NB4 (cell line): ENCODE measurements at regions not wholly inside any gene's neighbourhood (a gene's known extent, or its start where the extent isn't known, plus 50 kb on each side); places are given as distances from the start of the nearest gene placed in this dataset.

Source experiments
- DNase-seq: peaks from one replicate; pipeline ENCODE4 v3.0.0; 2010; ENCODE audit warnings: low read depth
- H3K4me3 ChIP-seq: one replicate; pipeline ENCODE4 v1.5.1; 2011; ENCODE audit warnings: mild to moderate bottlenecking, low read depth, low read length, moderate library complexity
- CTCF ChIP-seq: IDR thresholded peaks from one replicate; pipeline ENCODE4 v1.5.1; 2012; ENCODE audit warnings: low read depth, low read length
- MAX ChIP-seq: IDR thresholded peaks from 2 replicates; pipeline ENCODE4 v1.6.1; 2011; ENCODE audit warnings: low read depth, low read length
- MYC ChIP-seq: IDR thresholded peaks from 2 replicates; pipeline ENCODE4 v1.6.1; 2011; ENCODE audit warnings: low read depth, low read length
- POLR2A ChIP-seq: IDR thresholded peaks from 2 replicates; pipeline ENCODE4 v1.6.1; 2011; ENCODE audit warnings: mild to moderate bottlenecking; ENCODE audit not compliant: insufficient read length; ENCODE audit errors: extremely low read depth

GRCh38 chr7:69090936-69091335 is 507.3 kb upstream of the AUTS2 start:
- no peak for TF ChIP-seq MAX
- TF ChIP-seq CTCF = no peak
- TF ChIP-seq MYC = no peak
- no peak for TF ChIP-seq POLR2A
- no peak for DNase-seq
- no peak overlapping the region for H3K4me3 ChIP-seq

- no peak overlapping the region for H3K4me3 ChIP-seq
- no peak for DNase-seq
- TF ChIP-seq MAX (no peak), POLR2A (no peak), MYC (no peak), CTCF (no peak)
Observed at GRCh38 chr7:69091521-69091920, 506.8 kb upstream of the AUTS2 start.

- DNase-seq = no peak
- H3K4me3 ChIP-seq = no peak overlapping the region
- no peak for TF ChIP-seq MYC
- no peak for TF ChIP-seq POLR2A
- no peak for TF ChIP-seq MAX
- TF ChIP-seq CTCF = no peak
Observed at GRCh38 chr7:69095127-69095526, 503.1 kb upstream of the AUTS2 start.

- TF ChIP-seq MYC = no peak
- TF ChIP-seq MAX = no peak
- no peak for TF ChIP-seq CTCF
- TF ChIP-seq POLR2A = no peak
- no peak for DNase-seq
- H3K4me3 ChIP-seq = no peak overlapping the region
Observed at GRCh38 chr7:69095649-69096048, 502.6 kb upstream of the AUTS2 start.

- H3K4me3 ChIP-seq = no peak overlapping the region
- TF ChIP-seq CTCF (no peak), MYC (no peak)
- DNase-seq = no peak
Observed at GRCh38 chr7:69104023-69104422, 494.3 kb upstream of the AUTS2 start.

- no peak for DNase-seq
- no peak for TF ChIP-seq POLR2A
- no peak for TF ChIP-seq MAX
- no peak for TF ChIP-seq CTCF
- TF ChIP-seq MYC = no peak
- H3K4me3 ChIP-seq = no peak overlapping the region
Observed at GRCh38 chr7:69105092-69105491, 493.2 kb upstream of the AUTS2 start.
